ENCODE measurements at regions not wholly inside any gene's neighbourhood (a gene's known extent, or its start where the extent isn't known, plus 50 kb on each side); places are given as distances from the start of the nearest gene placed in this dataset.

GRCh38 chr2:115939902-115940301 is 1497.5 kb downstream of the DPP10 start:
- TF ChIP-seq PREB (CRISPR knock-in tag; IDR thresholded peaks at IDR 0.05; ENCODE audit: borderline replicate concordance) (no peak), CTCF (IDR thresholded peaks at IDR 0.05) (no peak), ESRRA (CRISPR knock-in tag; IDR thresholded peaks at IDR 0.05; ENCODE audit: borderline replicate concordance) (no peak), RORB (CRISPR knock-in tag; IDR thresholded peaks at IDR 0.05) (no peak), NFYB (CRISPR knock-in tag; conservative IDR thresholded peaks at IDR 0.05; ENCODE audit: low read depth) (no peak), EMX1 (CRISPR knock-in tag; IDR thresholded peaks at IDR 0.05) (no peak)
- TF ChIP-seq, protein P1, sequence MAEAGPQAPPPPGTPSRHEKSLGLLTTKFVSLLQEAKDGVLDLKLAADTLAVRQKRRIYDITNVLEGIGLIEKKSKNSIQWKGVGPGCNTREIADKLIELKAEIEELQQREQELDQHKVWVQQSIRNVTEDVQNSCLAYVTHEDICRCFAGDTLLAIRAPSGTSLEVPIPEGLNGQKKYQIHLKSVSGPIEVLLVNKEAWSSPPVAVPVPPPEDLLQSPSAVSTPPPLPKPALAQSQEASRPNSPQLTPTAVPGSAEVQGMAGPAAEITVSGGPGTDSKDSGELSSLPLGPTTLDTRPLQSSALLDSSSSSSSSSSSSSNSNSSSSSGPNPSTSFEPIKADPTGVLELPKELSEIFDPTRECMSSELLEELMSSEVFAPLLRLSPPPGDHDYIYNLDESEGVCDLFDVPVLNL (CRISPR knock-in tag; IDR thresholded peaks at IDR 0.05; ENCODE audit: borderline replicate concordance, low read depth), result no peak
- TF ChIP-seq, protein P2, sequence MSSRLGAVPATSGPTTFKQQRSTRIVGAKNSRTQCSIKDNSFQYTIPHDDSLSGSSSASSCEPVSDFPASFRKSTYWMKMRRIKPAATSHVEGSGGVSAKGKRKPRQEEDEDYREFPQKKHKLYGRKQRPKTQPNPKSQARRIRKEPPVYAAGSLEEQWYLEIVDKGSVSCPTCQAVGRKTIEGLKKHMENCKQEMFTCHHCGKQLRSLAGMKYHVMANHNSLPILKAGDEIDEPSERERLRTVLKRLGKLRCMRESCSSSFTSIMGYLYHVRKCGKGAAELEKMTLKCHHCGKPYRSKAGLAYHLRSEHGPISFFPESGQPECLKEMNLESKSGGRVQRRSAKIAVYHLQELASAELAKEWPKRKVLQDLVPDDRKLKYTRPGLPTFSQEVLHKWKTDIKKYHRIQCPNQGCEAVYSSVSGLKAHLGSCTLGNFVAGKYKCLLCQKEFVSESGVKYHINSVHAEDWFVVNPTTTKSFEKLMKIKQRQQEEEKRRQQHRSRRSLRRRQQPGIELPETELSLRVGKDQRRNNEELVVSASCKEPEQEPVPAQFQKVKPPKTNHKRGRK (CRISPR knock-in tag; IDR thresholded peaks at IDR 0.05; ENCODE audit: borderline replicate concordance), result no peak
- TF ChIP-seq, protein P3, sequence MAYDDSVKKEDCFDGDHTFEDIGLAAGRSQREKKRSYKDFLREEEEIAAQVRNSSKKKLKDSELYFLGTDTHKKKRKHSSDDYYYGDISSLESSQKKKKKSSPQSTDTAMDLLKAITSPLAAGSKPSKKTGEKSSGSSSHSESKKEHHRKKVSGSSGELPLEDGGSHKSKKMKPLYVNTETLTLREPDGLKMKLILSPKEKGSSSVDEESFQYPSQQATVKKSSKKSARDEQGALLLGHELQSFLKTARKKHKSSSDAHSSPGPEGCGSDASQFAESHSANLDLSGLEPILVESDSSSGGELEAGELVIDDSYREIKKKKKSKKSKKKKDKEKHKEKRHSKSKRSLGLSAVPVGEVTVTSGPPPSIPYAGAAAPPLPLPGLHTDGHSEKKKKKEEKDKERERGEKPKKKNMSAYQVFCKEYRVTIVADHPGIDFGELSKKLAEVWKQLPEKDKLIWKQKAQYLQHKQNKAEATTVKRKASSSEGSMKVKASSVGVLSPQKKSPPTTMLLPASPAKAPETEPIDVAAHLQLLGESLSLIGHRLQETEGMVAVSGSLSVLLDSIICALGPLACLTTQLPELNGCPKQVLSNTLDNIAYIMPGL (CRISPR knock-in tag; IDR thresholded peaks at IDR 0.05), result no peak
